D341Med (cell line): ENCODE measurements at regions not wholly inside any gene's neighbourhood (a gene's known extent, or its start where the extent isn't known, plus 50 kb on each side); places are given as distances from the start of the nearest gene placed in this dataset.

ENCODE experiments used
- DNase-seq: peaks from one replicate; pipeline ENCODE4 v3.0.0; 2012; ENCODE audit warnings: low spot score

- no peak for DNase-seq
Measured at GRCh38 chr21:32216293-32216692, 62.6 kb downstream of the MIS18A start.

- no peak for DNase-seq
Measured at GRCh38 chr21:32215306-32215685, 63.6 kb downstream of the MIS18A start.

GRCh38 chr21:32214654-32215305, 64.1 kb downstream of the MIS18A start:
- DNase-seq: no peak

- DNase-seq: no peak
Measured at GRCh38 chr21:32212116-32212515, 66.7 kb downstream of the MIS18A start.

- DNase-seq: no peak
Measured at GRCh38 chr21:32211306-32211705, 67.5 kb downstream of the MIS18A start.

- DNase-seq: no peak
Measured at GRCh38 chr21:32209580-32209979, 69.3 kb downstream of the MIS18A start.

GRCh38 chr21:32207406-32207716, 71.5 kb downstream of the MIS18A start:
- peak; percentile 67 for DNase-seq

- DNase-seq: no peak
Measured at GRCh38 chr21:32206631-32207405, 72.0 kb downstream of the MIS18A start.

- DNase-seq: no peak
Measured at GRCh38 chr21:32203877-32204480, 74.9 kb downstream of the MIS18A start.

GRCh38 chr21:32200029-32200428, 78.8 kb downstream of the MIS18A start:
- no peak for DNase-seq

GRCh38 chr21:32198384-32198783, 80.5 kb downstream of the MIS18A start:
- DNase-seq: no peak

- DNase-seq: no peak
Measured at GRCh38 chr21:32197896-32198295, 81.0 kb downstream of the MIS18A start.

- no peak for DNase-seq
Measured at GRCh38 chr21:32196001-32196400, 82.8 kb downstream of the MIS18A start.

- no peak for DNase-seq
Measured at GRCh38 chr21:32193098-32193465, 85.8 kb downstream of the MIS18A start.

- DNase-seq: no peak
Measured at GRCh38 chr21:32192291-32193097, 86.4 kb downstream of the MIS18A start.

GRCh38 chr21:32190493-32191144, 88.2 kb downstream of the MIS18A start:
- DNase-seq: no peak

GRCh38 chr21:32189688-32190483, 89.0 kb downstream of the MIS18A start:
- no peak for DNase-seq

- DNase-seq: peak; percentile 48
Measured at GRCh38 chr21:32186804-32187203, 92.0 kb downstream of the MIS18A start.

- DNase-seq: no peak
Measured at GRCh38 chr21:32185726-32186125, 93.1 kb downstream of the MIS18A start.

- DNase-seq: no peak
Measured at GRCh38 chr21:32185103-32185502, 93.7 kb downstream of the MIS18A start.

- DNase-seq: no peak
Measured at GRCh38 chr21:32184485-32184884, 94.4 kb downstream of the MIS18A start.
